CD14-positive monocyte (primary cell): ENCODE measurements at regions not wholly inside any gene's neighbourhood (a gene's known extent, or its start where the extent isn't known, plus 50 kb on each side); places are given as distances from the start of the nearest gene placed in this dataset.

Experiments used
- DNase-seq, 3 donors: peaks; one replicate each; pipeline ENCODE4 v3.0.0-alpha.2; 2011 to 2022
- H2AFZ ChIP-seq: 2 replicates; pipeline ENCODE4 v1.6.0; 2012; ENCODE audit warnings: mild to moderate bottlenecking, low read depth, low read length, inconsistent platforms; ENCODE audit not compliant: insufficient read depth, poor library complexity, severe bottlenecking
- H3K27ac ChIP-seq, 2 donors: 1 replicate in 1 of 2; 2 replicates in 1 of 2; pipeline ENCODE4 v1.5.1; 2012 to 2013; ENCODE audit warnings: low read length in 2 of 2, control low read depth in 1 of 2, inconsistent platforms in 1 of 2, low read depth in 1 of 2, mild to moderate bottlenecking in 1 of 2
- H3K27me3 ChIP-seq, 2 donors: one replicate each; pipeline versions ENCODE4 v1.6.0 to v1.6.1; 2011 to 2013; ENCODE audit warnings: low read length in 2 of 2; ENCODE audit not compliant: control insufficient read depth in 2 of 2, insufficient read depth in 2 of 2
- H3K36me3 ChIP-seq, 2 donors: replicated peaks in 1 of 2; 1 replicate in 1 of 2; 2 replicates in 1 of 2; pipeline versions ENCODE4 v1.5.1 to v1.6.1; 2012 to 2013; ENCODE audit warnings: low read length in 2 of 2, control low read depth in 1 of 2, inconsistent platforms in 1 of 2, mild to moderate bottlenecking in 1 of 2; ENCODE audit not compliant: insufficient read depth in 2 of 2, control insufficient read depth in 1 of 2
- H3K4me1 ChIP-seq, 2 donors: 1 replicate in 1 of 2; 2 replicates in 1 of 2; pipeline versions ENCODE4 v1.5.1 to v1.6.1; 2012 to 2013; ENCODE audit warnings: low read length in 2 of 2, control low read depth in 1 of 2, inconsistent platforms in 1 of 2, mild to moderate bottlenecking in 1 of 2, moderate library complexity in 1 of 2; ENCODE audit not compliant: insufficient read depth in 2 of 2, control insufficient read depth in 1 of 2
- H3K4me2 ChIP-seq: replicated peaks from 2 replicates; pipeline ENCODE3; 2012; ENCODE audit warnings: low read length, moderate library complexity, mild to moderate bottlenecking; ENCODE audit not compliant: poor library complexity, severe bottlenecking; ENCODE audit errors: extremely low read depth
- H3K4me3 ChIP-seq, 3 experiments: fragments of 200-600 bp in 1 of 3; sonication (generic) in 1 of 3; replicated peaks in 1 of 3; 1 replicate in 2 of 3; 2 replicates in 1 of 3; pipeline ENCODE4 v1.5.1; 2011 to 2013; ENCODE audit warnings: low read length in 3 of 3, mild to moderate bottlenecking in 3 of 3, control low read depth in 2 of 3, low read depth in 2 of 3, inconsistent platforms in 1 of 3, moderate library complexity in 1 of 3
- H3K79me2 ChIP-seq: 2 replicates; pipeline ENCODE4 v1.6.0; 2012; ENCODE audit warnings: mild to moderate bottlenecking, control low read depth, inconsistent platforms, low read length, moderate library complexity; ENCODE audit not compliant: insufficient read depth
- H3K9ac ChIP-seq: 2 replicates; pipeline ENCODE4 v1.6.0; 2017; ENCODE audit warnings: low read length, mild to moderate bottlenecking; ENCODE audit not compliant: insufficient read depth, poor library complexity, severe bottlenecking
- H3K9me3 ChIP-seq, 2 donors: replicated peaks in 1 of 2; 1 replicate in 1 of 2; 2 replicates in 1 of 2; pipeline versions ENCODE4 v1.5.1 to v1.6.1; 2012 to 2013; ENCODE audit warnings: low read length in 2 of 2, control low read depth in 1 of 2; ENCODE audit not compliant: control insufficient read depth in 1 of 2, insufficient read depth in 1 of 2
- H4K20me1 ChIP-seq: 2 replicates; pipeline ENCODE4 v1.6.0; 2012; ENCODE audit warnings: mild to moderate bottlenecking, low read length, control low read depth, moderate library complexity; ENCODE audit not compliant: insufficient read depth
- H3K27ac Mint-ChIP-seq, 7 donors: one replicate each; pipeline ENCODE4 v1.8.0; 2020; ENCODE audit warnings: mild to moderate bottlenecking in 7 of 7, mixed read lengths in 7 of 7, moderate library complexity in 6 of 7, inconsistent platforms in 2 of 7
- H3K27me3 Mint-ChIP-seq, 3 donors: one replicate each; pipeline ENCODE4 v1.8.0; 2021 to 2022; ENCODE audit warnings: low read depth in 3 of 3, mild to moderate bottlenecking in 3 of 3, mixed read lengths in 3 of 3, moderate library complexity in 3 of 3, inconsistent platforms in 1 of 3
- H3K36me3 Mint-ChIP-seq, 2 donors: one replicate each; pipeline ENCODE4 v1.8.0; 2020; ENCODE audit warnings: mixed read lengths in 2 of 2, inconsistent platforms in 1 of 2, mild to moderate bottlenecking in 1 of 2
- H3K4me1 Mint-ChIP-seq: one replicate; pipeline ENCODE4 v1.8.0; 2020; ENCODE audit warnings: mild to moderate bottlenecking, mixed read lengths
- H3K4me3 Mint-ChIP-seq, 2 donors: one replicate each; pipeline ENCODE4 v1.8.0; 2020; ENCODE audit warnings: mild to moderate bottlenecking in 2 of 2, mixed read lengths in 2 of 2, moderate library complexity in 1 of 2
- H3K9me3 Mint-ChIP-seq, 7 donors: one replicate each; pipeline ENCODE4 v1.8.0; 2020 to 2022; ENCODE audit warnings: mixed read lengths in 7 of 7, mild to moderate bottlenecking in 6 of 7, moderate library complexity in 6 of 7, inconsistent platforms in 2 of 7
- CTCF ChIP-seq: fragments of 200-600 bp; IDR thresholded peaks from one replicate; pipeline ENCODE4 v1.8.0; 2022; ENCODE audit warnings: antibody characterized with exemption, mild to moderate bottlenecking
- WGBS: methylation state at CpG from one replicate; pipeline ENCODE4 v1.1.5; 2013; ENCODE audit warnings: missing lambda C conversion rate; ENCODE audit not compliant: insufficient coverage; 5-methylcytosine and 5-hydroxymethylcytosine counted together
- intact Hi-C, 2 donors: fragments of 100-400 bp; cut with micrococcal nuclease; formaldehyde crosslinking; loops; one replicate each; pipeline versions ENCODE4 v1.15.0 to v1.15.1; 2023

- no peaks in the 10 kb centered on the region for H4K20me1 ChIP-seq
- no peak overlapping the region for H2AFZ ChIP-seq
- no peak for DNase-seq
- intact Hi-C loops: no loop called here
- Mint-ChIP-seq H3K9me3 (peaks cover 0 to 10% (median 5%) of the 10 kb centered on the region in 7 donors), H3K27me3 (peaks cover 0 to 2% (median 0%) of the 10 kb centered on the region in 3 donors), H3K36me3 (no peaks in the 10 kb centered on the region), H3K27ac (no peak overlapping the region), H3K4me1 (peaks cover 21% of the 10 kb centered on the region), H3K4me3 (no peak overlapping the region)
- H3K4me2 ChIP-seq: no peak overlapping the region
- no peak for TF ChIP-seq CTCF
- H3K4me1 ChIP-seq: peaks cover 8 to 15% of the 10 kb centered on the region in 2 donors
- H3K9ac ChIP-seq: no peak overlapping the region
- H3K4me3 ChIP-seq: no peak overlapping the region
- H3K27me3 ChIP-seq: no peaks in the 10 kb centered on the region
- peaks cover 0 to 3% of the 10 kb centered on the region in 2 donors for H3K9me3 ChIP-seq
- no peaks in the 10 kb centered on the region for H3K36me3 ChIP-seq
- no peak overlapping the region for H3K27ac ChIP-seq
- no peaks in the 10 kb centered on the region for H3K79me2 ChIP-seq
Observed at GRCh38 chr3:154981201-154981600, 98.9 kb upstream of the MME start.

GRCh38 chr3:154979331-154979730, 100.8 kb upstream of the MME start:
- no peak overlapping the region for H3K4me3 ChIP-seq
- Mint-ChIP-seq H3K4me1 (peaks cover 21% of the 10 kb centered on the region), H3K4me3 (no peak overlapping the region), H3K36me3 (no peaks in the 10 kb centered on the region), H3K9me3 (peaks cover 0 to 8% (median 4%) of the 10 kb centered on the region in 7 donors), H3K27ac (no peak overlapping the region), H3K27me3 (peaks cover 0 to 2% (median 0%) of the 10 kb centered on the region in 3 donors)
- H4K20me1 ChIP-seq: no peaks in the 10 kb centered on the region
- no peak overlapping the region for H2AFZ ChIP-seq
- no CpG with 5 or more reads among the region's 5 CpGs for WGBS
- peaks cover 8 to 15% of the 10 kb centered on the region in 2 donors for H3K4me1 ChIP-seq
- peaks cover 0 to 3% of the 10 kb centered on the region in 2 donors for H3K9me3 ChIP-seq
- no peak for DNase-seq
- H3K36me3 ChIP-seq: no peaks in the 10 kb centered on the region
- no peak overlapping the region for H3K9ac ChIP-seq
- H3K27me3 ChIP-seq: no peaks in the 10 kb centered on the region
- no peak for TF ChIP-seq CTCF
- H3K27ac ChIP-seq: no peak overlapping the region
- intact Hi-C loops: loop anchor here in 1 of 2 donors (10.0 kb wide), 1 partner anchor 115 kb away; no protein-coding TSS in a partner anchor
- no peaks in the 10 kb centered on the region for H3K79me2 ChIP-seq
- H3K4me2 ChIP-seq: no peak overlapping the region
